ENCODE measurements at regions not wholly inside any gene's neighbourhood (a gene's known extent, or its start where the extent isn't known, plus 50 kb on each side); places are given as distances from the start of the nearest gene placed in this dataset.

DNA sequence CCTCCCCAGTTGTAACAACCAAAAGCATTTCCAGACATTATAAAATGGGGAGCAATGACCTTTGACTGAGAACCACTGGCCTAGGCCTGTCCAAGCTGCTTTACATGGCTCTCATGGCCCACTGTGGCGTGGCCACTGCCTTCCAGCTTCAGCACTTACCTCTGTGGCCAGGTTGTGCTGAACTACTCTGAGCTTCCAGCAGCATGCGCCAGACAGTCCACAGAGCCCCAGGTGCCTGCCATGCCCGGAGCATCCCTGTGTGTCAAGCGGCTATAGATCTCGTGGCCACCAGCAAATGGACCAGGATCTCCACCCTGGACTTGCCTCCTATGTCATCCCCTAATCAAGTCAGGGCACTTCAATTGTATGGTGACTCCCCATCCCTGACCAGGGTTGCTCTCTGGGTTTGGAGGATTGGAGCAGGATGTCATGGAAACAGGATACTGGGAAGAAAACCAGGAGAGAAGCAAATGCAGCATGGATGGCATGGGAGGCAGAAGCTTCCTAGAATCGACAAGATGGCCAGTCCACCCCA lies 199.7 kb downstream of the UACA start:
- ATAC-seq, result no peak
- CTCF ChIA-PET, result interaction anchor here (0.6 to 1.1 kb wide), 3 partner anchors 66 to 98 kb away, joined by 3 read pairs; no protein-coding TSS in a partner anchor
- POLR2A ChIA-PET, result interaction anchor here (0.5 to 1.9 kb wide), 3 partner anchors 11 to 35 kb away, joined by 3 to 8 read pairs (median 3); no protein-coding TSS in a partner anchor
- no peak for DNase-seq
- no peaks in the 10 kb centered on the region for H3K9me3 ChIP-seq (ENCODE audit: control insufficient read depth in 2 of 3, low read length in 3 of 3)
- no peak overlapping the region for H3K4me3 ChIP-seq (ENCODE audit: low read length)
- peaks cover 0 to 35% (median 0%) of the 10 kb centered on the region in 5 donors for H3K27me3 Mint-ChIP-seq
- no peak overlapping the region for H3K27ac Mint-ChIP-seq
- no peaks in the 10 kb centered on the region for H3K27me3 ChIP-seq (ENCODE audit: control insufficient read depth in 2 of 2, insufficient read depth in 2 of 2, low read length in 2 of 2)
- intact Hi-C loops (cut with micrococcal nuclease), result no loop called here
- peaks cover 0 to 2% (median 0%) of the 10 kb centered on the region in 3 experiments for H3K36me3 ChIP-seq (ENCODE audit: control insufficient read depth in 2 of 3, insufficient read depth in 3 of 3, low read length in 3 of 3)
- H3K27ac ChIP-seq (ENCODE audit: low read depth, low read length), result no peak overlapping the region
- H3K4me3 Mint-ChIP-seq, result no peak overlapping the region
- H3K36me3 Mint-ChIP-seq, result no peaks in the 10 kb centered on the region
- H3K9me3 Mint-ChIP-seq, result peaks cover 0 to 2% (median 0%) of the 10 kb centered on the region in 11 donors
- H3K4me1 ChIP-seq (ENCODE audit: control insufficient read depth in 2 of 2, insufficient read depth in 2 of 2, low read length in 2 of 2), result peaks cover 22 to 33% of the 10 kb centered on the region in 2 donors
- H3K4me1 Mint-ChIP-seq, result peaks cover 0 to 20% (median 17%) of the 10 kb centered on the region in 7 donors

DNA sequence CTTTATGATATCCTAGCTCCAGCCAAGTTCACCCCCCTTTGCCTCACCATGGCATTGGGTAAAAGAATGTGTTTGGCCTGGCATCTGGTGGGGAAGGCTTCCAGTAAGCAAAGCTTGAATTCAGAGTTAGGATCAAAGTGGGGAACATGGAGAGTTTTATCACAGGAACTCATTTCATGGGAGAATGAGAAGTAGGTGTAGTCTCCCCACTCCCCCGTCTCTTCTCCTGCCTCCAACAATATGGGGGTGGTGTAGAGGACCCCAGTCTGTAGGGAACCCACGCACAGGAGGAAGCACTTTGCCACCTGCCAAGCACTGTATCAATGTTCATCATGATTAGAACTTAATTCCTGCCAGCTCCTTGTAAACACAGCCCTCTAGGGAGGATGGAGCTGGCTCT lies 200.5 kb downstream of the UACA start:
- Histone ChIP-seq H3K4me1 (ENCODE audit: control insufficient read depth in 2 of 2, insufficient read depth in 2 of 2, low read length in 2 of 2) (peaks cover 24 to 40% of the 10 kb centered on the region in 2 donors), H3K4me3 (ENCODE audit: low read length) (no peak overlapping the region), H3K27ac (ENCODE audit: low read depth, low read length) (no peak overlapping the region), H3K9me3 (ENCODE audit: control insufficient read depth in 2 of 3, low read length in 3 of 3) (no peaks in the 10 kb centered on the region), H3K36me3 (ENCODE audit: control insufficient read depth in 2 of 3, insufficient read depth in 3 of 3, low read length in 3 of 3) (peaks cover 0 to 3% (median 0%) of the 10 kb centered on the region in 3 experiments), H3K27me3 (ENCODE audit: control insufficient read depth in 2 of 2, insufficient read depth in 2 of 2, low read length in 2 of 2) (no peaks in the 10 kb centered on the region)
- intact Hi-C loops (cut with micrococcal nuclease), result no loop called here
- Mint-ChIP-seq H3K4me3 (peak overlapping the region in 1 of 10 donors; percentile 19), H3K9me3 (no peaks in the 10 kb centered on the region), H3K4me1 (peaks cover 0 to 20% (median 17%) of the 10 kb centered on the region in 7 donors), H3K27me3 (peaks cover 0 to 35% (median 0%) of the 10 kb centered on the region in 5 donors), H3K27ac (peak overlapping the region in 1 of 9 donors; percentile 84), H3K36me3 (no peaks in the 10 kb centered on the region)
- no peak for DNase-seq
- ATAC-seq, result no peak
- ChIA-PET POLR2A (interaction anchor here (1.1 to 1.9 kb wide), 3 partner anchors 13 to 34 kb away, joined by 3 to 8 read pairs (median 5); no protein-coding TSS in a partner anchor), CTCF (interaction anchor here (0.6 to 1.1 kb wide), 5 partner anchors 66 to 1087 kb away, joined by 3 to 4 read pairs (median 3); no protein-coding TSS in a partner anchor)

- peaks cover 0 to 20% (median 17%) of the 10 kb centered on the region in 7 donors for H3K4me1 Mint-ChIP-seq
- ATAC-seq, result no peak
- no peak for DNase-seq
- H3K27ac Mint-ChIP-seq, result peak overlapping the region in 4 of 9 donors; percentile 5 to 66 (median 56)
- peaks cover 0 to 3% (median 0%) of the 10 kb centered on the region in 3 experiments for H3K36me3 ChIP-seq (ENCODE audit: control insufficient read depth in 2 of 3, insufficient read depth in 3 of 3, low read length in 3 of 3)
- peaks cover 0 to 35% (median 0%) of the 10 kb centered on the region in 5 donors for H3K27me3 Mint-ChIP-seq
- intact Hi-C loops (cut with micrococcal nuclease), result no loop called here
- no peak overlapping the region for H3K4me3 ChIP-seq (ENCODE audit: low read length)
- ChIA-PET POLR2A (interaction anchor here (1.1 to 1.9 kb wide), 5 partner anchors 14 to 57 kb away, joined by 3 to 8 read pairs (median 3); no protein-coding TSS in a partner anchor), CTCF (interaction anchor here (0.7 kb wide), 1 partner anchor 74 kb away, joined by 4 read pairs; no protein-coding TSS in a partner anchor)
- H3K4me3 Mint-ChIP-seq, result peak overlapping the region in 3 of 10 donors; percentile 12 to 67 (median 16)
- no peak overlapping the region for H3K27ac ChIP-seq (ENCODE audit: low read depth, low read length)
- no peaks in the 10 kb centered on the region for H3K36me3 Mint-ChIP-seq
- no peaks in the 10 kb centered on the region for H3K9me3 ChIP-seq (ENCODE audit: control insufficient read depth in 2 of 3, low read length in 3 of 3)
- no peaks in the 10 kb centered on the region for H3K9me3 Mint-ChIP-seq
- H3K4me1 ChIP-seq (ENCODE audit: control insufficient read depth in 2 of 2, insufficient read depth in 2 of 2, low read length in 2 of 2), result peaks cover 24 to 51% of the 10 kb centered on the region in 2 donors
- H3K27me3 ChIP-seq (ENCODE audit: control insufficient read depth in 2 of 2, insufficient read depth in 2 of 2, low read length in 2 of 2), result no peaks in the 10 kb centered on the region
These were observed 201.5 kb downstream of the UACA start for GRCh38 chr15:70561885-70562284.

GRCh38 chr15:70560617-70561328 lies 202.6 kb downstream of the UACA start:
- Histone ChIP-seq H3K27ac (ENCODE audit: low read depth, low read length) (no peak overlapping the region), H3K36me3 (ENCODE audit: control insufficient read depth in 2 of 3, insufficient read depth in 3 of 3, low read length in 3 of 3) (peaks cover 0 to 3% (median 0%) of the 10 kb centered on the region in 3 experiments), H3K4me1 (ENCODE audit: control insufficient read depth in 2 of 2, insufficient read depth in 2 of 2, low read length in 2 of 2) (peaks cover 30 to 62% of the 10 kb centered on the region in 2 donors), H3K4me3 (ENCODE audit: low read length) (no peak overlapping the region), H3K27me3 (ENCODE audit: control insufficient read depth in 2 of 2, insufficient read depth in 2 of 2, low read length in 2 of 2) (no peaks in the 10 kb centered on the region), H3K9me3 (ENCODE audit: control insufficient read depth in 2 of 3, low read length in 3 of 3) (no peaks in the 10 kb centered on the region)
- no peaks in the 10 kb centered on the region for H3K36me3 Mint-ChIP-seq
- H3K27ac Mint-ChIP-seq, result peak overlapping the region in 3 of 9 donors; percentile 40 to 56 (median 42)
- H3K4me1 Mint-ChIP-seq, result peaks cover 2 to 22% (median 14%) of the 10 kb centered on the region in 7 donors
- intact Hi-C loops (cut with micrococcal nuclease), result no loop called here
- POLR2A ChIA-PET, result interaction anchor here (1.2 kb wide), 1 partner anchor 30 kb away, joined by 3 read pairs; no protein-coding TSS in a partner anchor
- no peak for ATAC-seq
- CTCF ChIA-PET, result interaction anchor here (0.6 to 1.1 kb wide), 2 partner anchors 10 to 733 kb away, joined by 3 to 4 read pairs; no protein-coding TSS in a partner anchor
- peak overlapping the region in 3 of 10 donors; percentile 12 to 42 (median 19) for H3K4me3 Mint-ChIP-seq
- no peaks in the 10 kb centered on the region for H3K9me3 Mint-ChIP-seq
- DNase-seq, result no peak
- peaks cover 0 to 35% (median 0%) of the 10 kb centered on the region in 5 donors for H3K27me3 Mint-ChIP-seq

GRCh38 chr15:70559265-70560239 lies 203.8 kb downstream of the UACA start:
- Mint-ChIP-seq H3K9me3 (no peaks in the 10 kb centered on the region), H3K27me3 (peaks cover 0 to 29% (median 0%) of the 10 kb centered on the region in 5 donors), H3K4me3 (peak overlapping the region in 1 of 10 donors; percentile 11), H3K4me1 (peaks cover 4 to 24% (median 14%) of the 10 kb centered on the region in 7 donors), H3K36me3 (no peaks in the 10 kb centered on the region), H3K27ac (no peak overlapping the region)
- Histone ChIP-seq H3K27me3 (ENCODE audit: control insufficient read depth in 2 of 2, insufficient read depth in 2 of 2, low read length in 2 of 2) (no peaks in the 10 kb centered on the region), H3K4me1 (ENCODE audit: control insufficient read depth in 2 of 2, insufficient read depth in 2 of 2, low read length in 2 of 2) (peaks cover 31 to 66% of the 10 kb centered on the region in 2 donors), H3K4me3 (ENCODE audit: low read length) (peak overlapping the region; percentile 69), H3K36me3 (ENCODE audit: control insufficient read depth in 2 of 3, insufficient read depth in 3 of 3, low read length in 3 of 3) (peaks cover 0 to 3% (median 0%) of the 10 kb centered on the region in 3 experiments), H3K27ac (ENCODE audit: low read depth, low read length) (peak overlapping the region; percentile 62), H3K9me3 (ENCODE audit: control insufficient read depth in 2 of 3, low read length in 3 of 3) (no peaks in the 10 kb centered on the region)
- intact Hi-C loops (cut with micrococcal nuclease), result loop anchor here (1.0 to 10.0 kb wide), 9 partner anchors 24 to 801 kb away; no protein-coding TSS in a partner anchor
- ChIA-PET POLR2A (interaction anchor here (0.7 to 6.5 kb wide), 7 partner anchors 10 to 67 kb away, joined by 3 to 96 read pairs (median 4); no protein-coding TSS in a partner anchor), CTCF (interaction anchor here (0.5 to 1.7 kb wide), 7 partner anchors 24 to 807 kb away, joined by 3 to 7 read pairs (median 4); no protein-coding TSS in a partner anchor)
- ATAC-seq, result peak; percentile 88
- peak; percentile 35 to 83 (median 80) for DNase-seq
